SIG-M5 treated with dmso at 0.1 percent for 504 hours (cell line): ENCODE measurements at regions not wholly inside any gene's neighbourhood (a gene's known extent, or its start where the extent isn't known, plus 50 kb on each side); places are given as distances from the start of the nearest gene placed in this dataset.

Experiments
- DNase-seq: peaks from one replicate; lab custom pipeline; 2025; ENCODE audit not compliant: unreplicated experiment; lab: John Stamatoyannopoulos, UW

- no peak for DNase-seq
Measured at GRCh38 chr10:89153971-89154370, 53.1 kb downstream of the CH25H start.

- DNase-seq, result no peak
Measured at GRCh38 chr10:89153116-89153515, 54.0 kb downstream of the CH25H start.

GRCh38 chr10:89151857-89152256 lies 55.3 kb downstream of the CH25H start:
- DNase-seq, result no peak

GRCh38 chr10:89148061-89148460 lies 59.1 kb downstream of the CH25H start:
- no peak for DNase-seq

GRCh38 chr10:89147256-89147655 lies 59.9 kb downstream of the CH25H start:
- DNase-seq, result no peak

- DNase-seq, result no peak
Measured at GRCh38 chr10:89144836-89145235, 62.3 kb downstream of the CH25H start.

GRCh38 chr10:89142590-89142989 lies 64.5 kb downstream of the CH25H start:
- DNase-seq, result no peak

GRCh38 chr10:89138755-89139490 lies 68.2 kb downstream of the CH25H start:
- no peak for DNase-seq

GRCh38 chr10:89134963-89135362 lies 72.2 kb downstream of the CH25H start:
- peak; percentile 32 for DNase-seq

- peak; percentile 0 for DNase-seq
Measured at GRCh38 chr10:89129911-89130310, 77.2 kb downstream of the CH25H start.

GRCh38 chr10:89122433-89123051 lies 84.6 kb downstream of the CH25H start:
- DNase-seq, result peak; percentile 48

GRCh38 chr10:89121764-89122020 lies 85.4 kb downstream of the CH25H start:
- DNase-seq, result no peak

- DNase-seq, result peak; percentile 23
Measured at GRCh38 chr10:89120931-89121763, 86.0 kb downstream of the CH25H start.

- DNase-seq, result no peak
Measured at GRCh38 chr10:89119651-89120050, 87.5 kb downstream of the CH25H start.

- no peak for DNase-seq
Measured at GRCh38 chr10:89118091-89118490, 89.0 kb downstream of the CH25H start.

GRCh38 chr10:89115876-89116627 lies 91.1 kb downstream of the CH25H start:
- DNase-seq, result no peak

- no peak for DNase-seq
Measured at GRCh38 chr10:89114846-89115625, 92.1 kb downstream of the CH25H start.

GRCh38 chr10:89102735-89103134 lies 104.4 kb downstream of the CH25H start:
- no peak for DNase-seq

GRCh38 chr10:89101943-89102342 lies 105.2 kb downstream of the CH25H start:
- DNase-seq, result no peak

GRCh38 chr10:89100680-89101079 lies 106.4 kb downstream of the CH25H start:
- no peak for DNase-seq

- no peak for DNase-seq
Measured at GRCh38 chr10:89097226-89097625, 106.6 kb downstream of the FAS start.
